Activated CD4-positive, alpha-beta T cell treated with anti-CD3 and anti-CD28 coated beads, Interleukin-10, Interleukin-2, amounts not matched to agents 100 ng/mL and 50 ng/mL, durations not matched to agents 16 hours and 8 hours (primary cell): ENCODE measurements at regions not wholly inside any gene's neighbourhood (a gene's known extent, or its start where the extent isn't known, plus 50 kb on each side); places are given as distances from the start of the nearest gene placed in this dataset.
"Not testable (repeated sequence)": the region's sequence is repeated elsewhere in the genome, so short reads cannot be mapped to it uniquely, and the experiment has no call there.

ENCODE experiments used
- DNase-seq: peaks from one replicate; pipeline ENCODE4 v3.0.0-alpha.2; 2020

DNA sequence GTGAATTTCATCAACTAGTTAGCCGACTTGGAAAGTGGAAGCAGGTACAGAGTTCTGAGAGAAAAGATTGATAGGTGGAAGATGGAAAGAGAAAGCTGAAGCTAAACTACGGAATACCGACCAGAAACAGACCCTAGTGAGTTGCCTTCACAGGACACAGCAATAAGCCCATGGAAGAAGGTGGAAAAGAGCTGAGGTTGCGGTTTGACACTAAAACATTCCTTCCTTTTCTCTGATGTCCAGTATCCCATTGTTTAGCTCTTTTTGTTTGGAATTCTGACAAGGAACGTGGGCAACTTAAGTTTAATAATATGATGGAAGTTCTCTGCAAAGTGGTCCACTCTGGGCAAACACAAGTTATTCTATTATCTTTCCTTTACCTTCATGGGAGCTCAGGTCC, 110.1 kb upstream of the ADTRP start:
- no peak for DNase-seq

DNA sequence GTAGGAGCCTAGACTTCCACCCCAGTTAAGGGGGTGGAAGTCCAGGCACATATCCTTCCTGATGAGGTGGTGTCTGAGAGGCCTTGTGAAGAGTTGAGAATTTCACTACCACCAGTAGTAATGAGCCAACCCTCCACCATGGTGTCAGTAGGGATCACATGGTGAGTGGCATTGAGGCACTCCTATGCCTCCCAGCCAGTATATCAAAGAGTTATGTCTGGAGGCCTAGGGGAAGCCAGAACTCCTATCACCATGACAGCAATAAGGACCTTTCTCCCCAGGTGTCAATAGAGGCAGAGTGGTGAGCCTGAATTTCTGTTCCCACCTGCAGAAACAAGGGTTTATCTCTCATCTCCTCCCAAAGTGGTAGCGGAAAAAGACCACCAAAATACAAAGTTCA, 106.6 kb upstream of the ADTRP start:
- no peak for DNase-seq

DNA sequence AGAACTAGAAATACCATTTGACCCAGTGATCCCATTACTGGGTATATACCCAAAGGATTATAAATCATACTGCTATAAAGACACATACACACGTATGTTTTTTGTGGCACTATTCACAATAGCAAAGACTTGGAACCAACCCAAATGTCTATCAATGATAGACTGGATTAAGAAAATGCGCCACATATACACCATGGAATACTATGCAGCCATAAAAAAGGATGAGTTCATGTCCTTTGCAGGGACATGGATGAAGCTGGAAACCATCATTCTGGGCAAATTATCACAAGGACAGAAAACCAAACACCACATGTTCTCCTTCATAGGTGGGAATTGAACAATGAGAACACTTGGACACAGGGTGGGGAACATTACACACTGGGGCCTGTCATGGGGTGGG, 104.9 kb upstream of the ADTRP start:
- not testable (repeated sequence) for DNase-seq

DNA sequence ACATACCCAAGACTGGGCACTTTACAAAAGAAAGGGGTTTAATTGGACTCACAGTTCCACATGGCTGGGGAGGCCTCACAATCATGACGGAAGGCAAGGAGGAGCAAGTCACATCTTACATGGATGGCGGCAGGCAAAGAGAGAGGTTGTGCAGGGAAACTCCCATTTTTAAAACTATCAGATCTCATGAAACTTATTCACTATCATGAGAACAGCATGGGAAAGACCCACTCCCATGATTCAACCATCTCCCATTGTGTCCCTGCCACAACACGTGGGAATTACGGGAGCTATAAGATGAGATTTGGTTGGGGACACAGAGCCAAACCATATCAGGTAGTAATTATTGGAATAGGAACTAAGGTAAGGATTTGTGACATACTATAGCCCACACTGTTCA, 101.6 kb upstream of the ADTRP start:
- not testable (repeated sequence) for DNase-seq

DNA sequence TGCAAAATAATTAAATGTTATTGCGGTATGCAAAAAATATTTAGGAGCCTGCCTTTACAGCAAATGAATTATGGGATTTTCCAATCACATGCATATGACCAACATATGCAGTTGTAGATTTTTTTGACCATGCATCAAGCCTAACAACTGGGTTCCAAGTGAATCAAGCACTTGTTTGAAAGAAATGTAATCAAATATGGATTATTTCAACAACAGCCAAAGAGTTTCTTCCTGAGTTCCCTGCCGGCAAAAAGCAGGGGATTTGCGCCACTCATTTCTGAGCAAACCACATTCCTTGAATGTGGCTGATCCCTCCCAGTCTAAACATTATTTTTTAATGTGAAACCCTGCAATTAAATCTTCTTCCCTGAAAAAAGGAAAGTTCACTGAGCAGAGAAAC, 100.1 kb upstream of the ADTRP start:
- DNase-seq: no peak

DNA sequence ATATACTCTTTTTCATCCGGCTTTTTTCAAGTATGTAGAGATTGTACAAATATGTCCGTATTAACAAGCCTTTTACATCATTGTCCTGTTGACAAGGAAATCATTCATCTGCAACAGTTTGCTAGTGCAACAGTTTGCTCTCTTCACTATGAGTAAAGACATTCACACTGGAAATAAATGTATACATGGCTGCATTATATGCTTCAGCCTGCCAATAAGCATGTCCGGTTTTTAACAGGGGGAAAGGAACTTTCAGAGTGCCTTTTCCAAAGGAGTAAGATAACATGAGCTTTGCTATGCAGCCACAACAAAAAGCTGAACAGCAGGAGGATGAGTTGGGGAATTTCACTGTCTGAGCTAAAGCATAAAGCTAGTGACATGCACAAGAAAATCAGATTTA, 99.4 kb upstream of the ADTRP start:
- no peak for DNase-seq

DNA sequence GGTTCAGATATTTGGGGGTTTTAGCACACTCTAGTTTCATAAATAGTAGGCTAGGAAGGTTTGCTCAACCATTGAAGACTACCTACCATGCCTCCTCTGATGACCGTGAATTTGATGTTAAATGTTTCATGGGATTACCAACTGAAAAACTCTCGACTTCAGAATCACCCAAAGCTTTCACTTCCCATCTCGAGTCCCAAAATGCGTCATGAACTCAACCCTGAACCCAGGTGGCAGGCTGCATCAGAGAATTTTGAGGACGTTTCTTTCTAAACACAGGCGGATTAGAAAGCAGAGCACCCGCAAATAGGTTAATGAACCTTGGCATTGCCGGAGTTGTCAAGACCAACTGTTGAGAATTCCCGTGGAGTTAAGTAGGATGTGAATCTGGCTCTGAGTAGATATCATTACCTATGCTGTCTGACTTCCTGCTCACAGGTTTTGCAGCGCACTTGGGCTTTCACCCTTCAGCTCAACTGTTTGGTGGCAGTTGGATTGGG, 98.4 kb upstream of the ADTRP start:
- no peak for DNase-seq

DNA sequence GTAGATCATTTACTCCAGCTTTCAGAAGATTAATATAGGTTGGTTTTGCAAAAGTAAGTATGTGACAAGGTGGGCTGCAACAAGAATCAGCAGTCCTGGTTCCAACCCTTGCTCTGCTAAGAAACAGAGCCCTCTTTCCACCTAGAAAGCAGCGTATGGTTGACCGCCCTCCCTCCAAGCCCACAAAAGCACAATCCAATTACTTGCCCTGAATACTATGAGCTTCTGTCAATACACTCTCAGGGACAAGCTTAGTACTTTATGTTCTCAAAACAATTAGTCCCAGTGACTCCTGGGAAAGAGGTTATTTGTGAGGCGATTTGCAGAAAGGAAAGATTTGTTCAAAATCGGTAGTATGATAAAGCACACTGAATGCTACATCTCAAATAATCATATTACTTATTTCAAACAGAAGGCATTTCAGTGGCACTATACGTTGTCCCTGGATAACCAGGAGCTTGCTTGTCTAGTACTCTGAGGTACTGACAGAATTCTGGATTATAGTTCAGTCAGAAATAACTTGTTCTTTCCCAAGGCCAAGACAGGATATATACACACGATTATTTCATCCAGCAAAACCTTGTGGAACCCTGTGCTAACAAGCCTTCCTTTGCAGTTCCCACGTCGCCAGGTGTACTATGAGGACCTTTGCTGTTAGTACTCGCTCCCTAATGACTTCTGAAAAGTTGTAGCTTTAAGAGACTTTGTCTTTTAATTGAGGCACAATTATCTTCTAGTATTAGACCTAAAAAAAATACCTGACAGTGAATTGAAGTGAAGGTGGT, 96.9 kb upstream of the ADTRP start:
- DNase-seq: no peak

DNA sequence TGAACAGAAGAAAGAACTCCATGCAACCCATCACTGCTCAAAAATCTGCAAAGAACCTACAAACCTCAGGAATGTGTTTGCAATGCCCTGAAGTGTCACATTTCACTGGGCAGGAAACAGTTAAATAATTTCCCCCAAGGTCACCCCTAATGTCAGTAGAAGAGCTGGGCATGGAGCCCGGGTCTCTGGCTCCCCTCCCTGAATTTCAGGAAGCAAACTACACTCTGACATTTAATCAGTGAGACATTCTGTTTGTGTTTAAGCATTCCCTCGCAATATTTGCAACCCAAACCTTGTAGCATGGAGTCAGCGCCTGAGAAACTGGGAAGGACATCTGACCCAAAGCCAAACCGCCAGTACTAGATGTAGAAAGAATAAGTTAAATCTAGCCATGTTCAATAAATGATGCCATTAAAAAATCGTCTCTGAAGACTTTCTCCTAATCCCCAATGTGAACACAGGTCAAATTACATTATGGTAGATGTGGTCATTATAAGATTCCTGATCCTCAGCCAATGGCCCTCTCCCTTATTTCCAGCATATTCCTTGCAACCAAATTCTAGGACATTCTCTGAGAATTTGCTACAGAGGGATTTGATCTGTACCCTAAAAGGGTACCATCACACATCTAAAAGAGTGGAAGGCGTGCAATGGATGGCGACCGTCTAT, 91.2 kb upstream of the ADTRP start:
- no peak for DNase-seq

DNA sequence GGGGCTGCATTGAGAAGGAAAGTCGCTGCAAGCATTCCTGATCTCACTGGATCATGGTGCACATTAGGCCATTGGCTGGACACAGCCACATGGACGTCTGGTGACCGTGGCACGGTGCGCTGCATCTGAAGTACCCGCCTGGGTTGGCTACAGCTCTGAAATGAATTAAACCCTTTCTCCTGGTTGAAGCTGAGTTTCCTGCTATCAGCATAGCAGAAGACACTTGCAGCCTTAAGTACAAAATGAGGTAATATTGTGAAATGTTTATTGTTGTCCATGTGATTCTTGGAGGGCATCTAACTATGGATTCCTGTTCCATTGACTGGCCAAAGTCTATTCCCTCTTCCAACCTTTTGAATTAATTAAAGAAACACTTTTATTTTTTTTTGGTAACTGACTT, 89.8 kb upstream of the ADTRP start:
- DNase-seq: no peak

DNA sequence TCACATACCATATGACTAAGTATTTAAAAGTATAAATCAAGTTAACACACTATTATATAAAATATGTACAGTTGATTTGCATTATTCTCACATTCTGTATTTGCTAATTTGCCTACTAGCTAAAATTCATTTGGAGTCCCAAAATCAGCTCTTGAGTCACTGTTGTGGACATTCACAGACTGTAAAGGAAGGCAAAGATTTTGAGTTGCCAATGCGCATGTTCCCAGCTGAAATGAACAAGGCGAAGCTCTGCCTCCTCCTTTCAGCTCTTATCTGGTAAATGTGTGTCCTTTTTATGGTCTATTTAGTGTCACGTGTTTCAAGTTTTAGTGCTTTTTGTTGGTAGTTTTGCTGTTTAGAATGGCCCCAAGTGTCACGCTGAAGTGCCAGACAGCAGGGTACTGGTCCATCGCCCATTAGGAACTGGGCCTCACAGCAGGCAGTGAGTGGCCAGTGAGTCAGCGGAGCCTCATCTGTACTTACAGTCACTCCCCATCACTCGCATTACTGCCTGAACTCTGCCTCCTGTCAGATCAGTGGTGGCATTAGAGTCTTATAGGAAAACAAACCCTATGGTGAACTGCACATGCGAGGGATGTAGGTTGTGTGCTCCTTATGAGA, 87.2 kb upstream of the ADTRP start:
- no peak for DNase-seq

DNA sequence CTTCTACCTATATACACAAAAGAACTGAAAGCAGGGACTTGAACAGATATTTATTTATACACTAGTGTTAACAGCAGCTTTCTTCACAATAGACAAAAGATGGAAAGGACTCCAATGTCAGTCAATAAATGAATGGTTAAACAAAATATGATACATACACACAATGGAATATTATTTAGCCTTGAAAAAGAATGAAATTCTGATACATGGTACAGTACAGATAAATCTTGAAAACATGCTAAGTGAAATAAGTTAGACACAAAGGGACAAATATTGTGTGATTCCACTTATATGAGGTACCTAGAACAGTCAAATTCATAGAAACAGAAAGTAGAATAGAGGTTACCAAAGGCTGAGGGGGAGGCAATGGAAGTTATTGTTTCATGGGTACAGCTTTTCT, 79.8 kb upstream of the ADTRP start:
- DNase-seq: no peak

DNA sequence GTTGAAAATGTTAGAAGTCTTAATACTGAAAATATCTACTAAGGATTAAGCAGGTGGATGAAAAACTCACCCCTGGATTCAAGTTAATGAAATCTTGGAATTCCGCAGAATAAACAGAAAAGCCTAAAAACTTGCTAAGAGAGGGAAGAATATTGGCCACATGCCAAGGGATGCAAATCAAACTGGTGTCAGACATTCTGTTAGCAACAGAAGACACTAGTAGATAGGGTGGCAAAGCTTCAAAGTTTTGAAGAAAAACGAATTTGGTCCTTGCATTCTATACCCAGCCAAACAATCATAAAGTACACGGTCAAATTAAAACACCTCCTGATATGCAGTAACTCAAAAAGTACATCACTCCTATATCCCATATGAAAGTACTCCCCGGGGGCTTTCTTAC, 77.1 kb upstream of the ADTRP start:
- DNase-seq: no peak

DNA sequence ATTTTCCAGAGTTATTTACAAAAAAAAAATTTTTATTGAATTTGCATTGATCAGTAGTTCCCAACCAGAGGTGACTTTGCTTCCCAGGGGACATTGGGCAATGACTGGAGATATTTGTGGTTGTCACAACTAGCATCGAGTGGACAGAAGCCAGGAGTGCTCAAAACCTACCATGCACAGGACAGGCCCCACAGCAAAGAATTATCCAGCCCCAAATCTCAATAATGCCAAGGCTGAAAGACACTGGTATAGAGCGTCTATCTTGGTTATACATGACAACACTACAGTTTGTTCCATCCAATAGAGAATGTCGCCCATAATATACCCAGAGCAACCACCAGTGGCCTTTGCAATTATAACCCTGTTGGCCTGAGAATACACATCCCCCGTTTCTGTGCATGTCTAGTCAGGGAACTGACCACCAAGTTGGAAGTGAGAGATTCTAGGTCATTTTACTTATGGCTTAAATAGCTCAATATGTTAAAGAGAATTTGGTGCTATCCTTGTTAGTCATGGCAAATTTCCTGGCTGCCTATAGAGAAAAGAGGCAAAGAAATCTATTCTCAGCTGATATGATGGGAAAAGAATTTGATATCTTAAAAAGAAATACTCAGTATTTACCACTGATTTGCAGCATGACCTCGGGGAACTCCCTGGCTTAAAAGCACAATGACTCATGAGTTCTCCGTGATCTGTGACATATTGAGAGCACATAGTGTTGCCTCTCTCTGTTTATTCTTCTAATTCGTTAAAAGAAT, 76.0 kb upstream of the ADTRP start:
- DNase-seq: no peak

DNA sequence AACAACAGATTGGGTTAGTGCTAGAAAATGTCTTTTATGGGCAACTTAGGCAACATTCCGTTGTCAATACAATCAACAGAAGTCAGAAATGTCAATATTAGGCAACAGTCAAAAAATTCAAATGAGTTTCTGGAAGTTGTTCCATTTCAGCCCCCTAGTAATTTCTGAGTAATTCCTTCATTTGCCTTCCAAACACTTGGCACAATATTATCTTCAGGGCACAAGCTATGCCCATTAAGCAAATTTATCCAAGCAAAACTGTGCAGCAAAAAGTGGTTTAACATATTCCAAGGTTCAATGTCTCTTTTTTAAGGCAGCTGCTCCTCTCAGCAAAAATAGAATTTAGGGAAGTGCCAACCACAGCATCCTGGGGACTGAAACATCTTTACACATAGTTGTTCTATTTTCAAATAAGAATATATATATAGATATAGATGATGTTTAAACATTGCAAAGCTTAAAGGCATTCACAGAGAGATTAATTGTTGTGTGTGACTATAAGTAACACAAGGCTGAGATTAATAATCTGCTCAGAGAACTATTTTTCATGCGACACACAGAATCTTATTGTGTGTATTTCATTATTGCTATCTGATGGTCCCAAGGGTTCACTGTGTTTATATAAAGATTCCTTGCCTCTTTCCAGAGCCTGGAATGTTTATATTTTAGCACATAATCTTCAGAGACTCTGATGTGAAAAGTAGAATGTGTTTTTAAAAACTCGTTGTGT, 75.2 kb upstream of the ADTRP start:
- DNase-seq: no peak

DNA sequence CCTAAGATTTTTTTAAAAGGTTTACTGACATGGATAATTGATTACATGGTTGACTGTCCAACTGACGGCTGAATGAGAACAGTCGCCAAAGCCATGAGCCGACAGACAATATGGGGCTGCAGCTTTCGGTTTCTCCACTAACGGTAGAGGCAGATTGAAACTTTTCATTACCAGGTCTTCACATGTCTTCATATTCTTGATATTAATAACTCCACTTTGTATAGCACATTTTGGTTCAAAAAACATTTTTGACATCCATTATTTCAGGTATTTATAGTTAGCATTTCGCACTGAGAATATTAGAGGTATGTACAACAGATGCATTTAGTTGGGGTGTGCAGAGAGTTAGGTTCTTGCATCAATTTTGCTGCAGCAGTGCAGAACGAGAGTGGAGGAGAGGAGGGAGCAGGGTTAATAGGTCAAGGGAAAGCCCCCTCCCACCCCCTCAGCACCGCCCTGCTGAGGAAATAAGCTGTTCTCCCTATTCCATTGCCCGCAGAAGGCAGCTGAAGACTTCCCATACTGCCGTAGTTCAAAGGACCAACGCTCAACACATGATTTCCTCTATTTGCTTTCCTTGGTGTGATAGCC, 73.6 kb upstream of the ADTRP start:
- DNase-seq: no peak

DNA sequence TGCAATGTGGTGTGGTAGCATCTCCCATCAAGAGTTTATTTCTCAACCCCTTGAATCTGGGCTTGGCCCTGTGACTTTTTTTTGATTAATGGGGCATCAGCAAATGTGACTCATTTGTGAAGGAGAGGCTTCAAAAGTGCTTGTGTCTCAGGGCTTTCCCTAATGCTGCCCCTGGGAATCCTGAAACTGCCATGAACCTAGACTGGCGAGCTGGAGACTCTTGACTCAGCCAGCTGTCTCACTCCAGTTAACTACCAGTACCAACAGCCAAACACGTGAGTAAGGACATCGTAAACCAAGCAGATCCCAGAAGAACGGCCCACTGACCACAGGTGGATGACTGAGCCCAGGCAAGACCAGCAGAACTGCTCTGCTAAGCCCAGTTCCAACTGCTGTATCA, 72.8 kb upstream of the ADTRP start:
- DNase-seq: no peak

DNA sequence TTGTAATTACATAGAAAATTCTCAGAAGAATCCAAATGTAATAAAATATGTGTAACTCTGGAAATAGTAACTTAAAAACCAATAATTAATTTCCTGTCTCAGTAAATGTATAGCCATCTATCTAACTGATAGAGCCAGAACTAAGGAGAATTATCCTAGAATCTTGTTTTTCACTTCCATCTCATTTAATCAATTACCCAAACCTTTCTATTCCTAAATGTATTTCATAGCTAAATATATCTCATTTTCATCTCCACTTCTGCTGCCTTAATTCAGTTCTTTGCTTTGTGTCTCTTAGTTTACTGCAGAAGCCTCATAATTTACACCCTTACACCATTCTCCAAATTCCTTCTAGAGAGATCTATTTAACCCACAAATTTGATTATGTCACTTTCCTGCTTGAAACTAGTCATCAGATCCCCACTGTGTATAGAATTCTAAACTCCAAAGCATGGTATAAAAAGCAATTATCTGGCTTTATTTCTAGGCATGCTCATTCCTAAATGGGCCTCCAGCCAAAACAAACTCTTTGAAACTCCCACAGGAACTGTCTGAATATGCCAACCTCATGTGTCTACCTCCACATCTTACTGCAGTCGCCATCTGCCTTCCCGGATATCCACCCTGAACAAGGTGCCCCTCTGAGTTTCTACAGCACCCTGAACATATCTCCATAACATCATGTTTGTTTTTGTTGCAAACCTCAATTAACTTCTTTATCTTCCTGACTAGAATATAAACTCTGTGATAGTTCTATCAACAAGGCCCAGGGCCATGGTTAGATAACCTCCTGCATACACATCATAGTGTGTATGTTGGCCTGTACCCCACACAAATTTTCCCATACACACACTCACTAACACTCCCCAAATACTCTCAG, 70.5 kb upstream of the ADTRP start:
- no peak for DNase-seq

DNA sequence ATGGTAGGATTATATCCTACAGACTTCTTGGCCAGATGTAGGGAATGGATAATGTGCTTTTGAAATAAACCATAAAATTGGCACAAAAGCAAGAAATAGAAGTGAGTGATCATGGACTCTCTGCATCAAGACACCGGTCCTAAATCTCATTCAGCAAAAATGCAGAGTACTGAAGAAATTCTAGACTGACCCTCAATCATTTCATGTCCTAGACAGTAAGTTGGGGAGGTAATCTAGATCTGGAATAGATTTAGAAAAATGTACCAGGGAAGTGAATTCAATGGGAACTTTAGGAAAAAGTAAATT, 69.7 kb upstream of the ADTRP start:
- no peak for DNase-seq

DNA sequence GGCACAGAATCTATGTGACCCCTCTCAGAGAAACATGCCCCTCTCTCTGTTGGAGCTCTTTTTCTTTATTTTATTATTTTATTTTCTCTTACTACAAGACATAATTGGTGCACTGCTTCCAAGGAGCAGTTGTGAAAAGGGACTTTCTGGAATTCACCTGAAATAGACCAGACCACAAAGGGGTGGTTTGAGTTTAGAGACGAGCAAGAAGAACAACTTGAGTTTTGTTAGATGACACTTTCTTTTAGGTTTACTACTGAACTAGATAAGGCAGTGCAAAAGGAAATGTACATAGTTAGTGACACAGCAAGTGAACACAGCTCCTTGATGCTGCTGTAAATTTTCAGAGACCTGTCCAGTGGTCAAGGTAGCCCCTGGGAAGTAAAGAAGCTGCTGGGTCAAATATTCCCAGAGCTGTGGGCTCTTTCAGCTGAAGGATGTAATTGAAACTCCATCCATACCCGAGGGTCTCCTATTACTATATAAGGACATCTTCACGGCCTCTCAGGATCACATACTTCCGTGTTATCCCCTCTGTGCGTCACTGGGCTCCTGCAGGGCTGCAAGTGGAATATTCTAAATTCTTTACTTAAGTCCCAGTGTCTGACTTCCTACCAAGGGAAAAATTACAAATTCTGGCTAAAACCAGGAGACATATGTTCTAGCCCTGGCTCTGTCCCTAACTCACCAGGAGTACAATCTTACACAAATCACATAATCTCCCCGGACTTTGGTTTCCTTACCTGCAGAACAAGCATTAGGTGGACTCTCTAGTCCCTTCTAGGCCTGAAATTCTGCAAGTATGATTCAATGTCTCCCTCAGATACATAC, 69.1 kb upstream of the ADTRP start:
- DNase-seq: no peak

DNA sequence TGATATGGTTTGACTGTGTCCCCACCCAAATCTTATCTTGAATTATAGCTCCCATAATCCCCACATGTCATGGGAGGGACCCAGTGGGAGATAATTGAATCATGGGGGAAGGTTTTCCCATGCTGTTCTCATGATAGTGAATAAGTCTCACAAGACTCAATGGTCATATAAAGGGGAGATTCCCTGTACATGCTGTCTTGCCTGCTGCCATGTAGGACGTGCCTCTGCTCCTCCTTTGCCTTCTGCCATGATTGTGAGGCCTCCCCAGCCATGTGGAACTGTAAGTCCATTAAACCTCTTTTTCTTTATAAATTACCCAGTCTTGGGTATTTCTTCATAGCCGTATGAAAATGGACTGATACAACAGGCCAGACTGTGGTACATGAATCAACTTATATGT, 68.5 kb upstream of the ADTRP start:
- DNase-seq: not testable (repeated sequence)
